ENCODE measurements at regions not wholly inside any gene's neighbourhood (a gene's known extent, or its start where the extent isn't known, plus 50 kb on each side); places are given as distances from the start of the nearest gene placed in this dataset.
A peak's percentile ranks its signal among the peaks of the same experiment; 100 is the strongest.

DNA sequence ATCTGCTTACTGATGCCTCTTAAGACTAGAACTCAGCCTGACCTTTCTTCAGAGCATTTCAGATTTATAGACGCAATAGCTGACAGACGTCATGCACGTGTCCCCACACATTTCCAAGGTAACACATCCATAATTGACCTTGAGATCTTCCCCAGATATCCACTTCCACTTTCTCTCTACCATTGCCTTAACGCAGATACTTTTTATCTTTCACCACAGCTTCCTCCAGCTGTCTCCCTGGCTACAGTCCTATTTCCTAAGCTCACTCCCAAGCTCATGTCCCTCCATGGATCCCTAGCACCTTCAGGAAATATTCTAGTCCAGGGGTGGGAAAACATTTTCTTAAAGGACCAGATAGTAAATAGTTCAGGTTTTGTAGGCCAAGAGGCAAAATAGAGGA is 173.0 kb upstream of the MITF start:
- no peaks in the 10 kb centered on the region for H3K36me3 Mint-ChIP-seq
- H3K79me2 ChIP-seq (ENCODE audit: insufficient read depth, low read length) = no peaks in the 10 kb centered on the region
- WGBS (ENCODE audit: insufficient coverage) = 32% methylated on average over 3 of the region's 4 CpGs
- no peak for TF ChIP-seq CTCF (IDR thresholded peaks at IDR 0.05)
- no peaks in the 10 kb centered on the region for H3K27me3 ChIP-seq (ENCODE audit: control insufficient read depth in 2 of 2, insufficient read depth in 2 of 2, low read length in 2 of 2)
- H3K4me2 ChIP-seq (replicated peaks; ENCODE audit: extremely low read depth, low read length, poor library complexity, severe bottlenecking) = no peak overlapping the region
- no peak overlapping the region for H3K4me3 ChIP-seq (replicated peaks in 1 of 3; ENCODE audit: low read depth in 2 of 3, low read length in 3 of 3)
- H4K20me1 ChIP-seq (ENCODE audit: insufficient read depth, low read length) = no peaks in the 10 kb centered on the region
- peak overlapping the region in 2 of 7 donors; percentile 31 to 33 for H3K27ac Mint-ChIP-seq
- no peak overlapping the region for H3K27ac ChIP-seq (ENCODE audit: low read depth in 1 of 2, low read length in 2 of 2)
- peaks cover 18 to 27% of the 10 kb centered on the region in 2 donors for H3K4me1 ChIP-seq (ENCODE audit: control insufficient read depth in 1 of 2, insufficient read depth in 2 of 2, low read length in 2 of 2)
- H3K9me3 Mint-ChIP-seq = no peaks in the 10 kb centered on the region
- H3K27me3 Mint-ChIP-seq (ENCODE audit: low read depth in 3 of 3) = peaks cover 0 to 2% (median 0%) of the 10 kb centered on the region in 3 donors
- no peak overlapping the region for H3K4me3 Mint-ChIP-seq
- H3K36me3 ChIP-seq (replicated peaks in 1 of 2; ENCODE audit: control insufficient read depth in 1 of 2, insufficient read depth in 2 of 2, low read length in 2 of 2) = no peaks in the 10 kb centered on the region
- no peaks in the 10 kb centered on the region for H3K9me3 ChIP-seq (replicated peaks in 1 of 2; ENCODE audit: control insufficient read depth in 1 of 2, insufficient read depth in 1 of 2, low read length in 2 of 2)
- H3K4me1 Mint-ChIP-seq = peaks cover 34% of the 10 kb centered on the region
- DNase-seq = no peak
- no peak overlapping the region for H2AFZ ChIP-seq (ENCODE audit: insufficient read depth, low read depth, low read length, poor library complexity, severe bottlenecking)
- intact Hi-C loops (cut with micrococcal nuclease) = no loop called here
- H3K9ac ChIP-seq (ENCODE audit: insufficient read depth, low read length, poor library complexity, severe bottlenecking) = no peak overlapping the region

DNA sequence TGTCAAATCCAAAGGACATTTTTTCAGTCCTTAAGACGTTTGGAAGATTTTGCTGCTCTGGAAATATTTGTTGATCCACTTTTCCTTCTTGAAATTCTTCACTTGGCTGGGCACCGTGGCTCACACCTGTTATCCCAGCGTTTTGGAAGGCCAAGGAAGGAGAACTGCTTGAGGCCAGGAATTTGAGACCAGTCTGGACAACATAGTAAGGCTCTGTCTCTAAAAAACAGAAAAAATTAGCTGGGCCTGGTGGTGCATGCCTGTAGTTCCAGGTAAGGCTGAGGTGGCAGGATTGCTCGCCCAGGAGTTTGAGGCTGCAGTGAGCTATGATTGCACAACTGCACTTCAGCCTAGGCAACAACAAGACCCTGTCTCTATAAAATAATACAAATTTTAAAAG is 173.9 kb upstream of the MITF start:
- intact Hi-C loops (cut with micrococcal nuclease) = no loop called here
- TF ChIP-seq CTCF (IDR thresholded peaks at IDR 0.05) = no peak
- no peak overlapping the region for H3K4me2 ChIP-seq (replicated peaks; ENCODE audit: extremely low read depth, low read length, poor library complexity, severe bottlenecking)
- Mint-ChIP-seq H3K27ac (no peak overlapping the region), H3K27me3 (ENCODE audit: low read depth in 3 of 3) (peaks cover 0 to 2% (median 1%) of the 10 kb centered on the region in 3 donors), H3K36me3 (no peaks in the 10 kb centered on the region), H3K4me1 (peaks cover 44% of the 10 kb centered on the region), H3K4me3 (no peak overlapping the region), H3K9me3 (no peaks in the 10 kb centered on the region)
- H3K27ac ChIP-seq (ENCODE audit: low read depth in 1 of 2, low read length in 2 of 2) = no peak overlapping the region
- peaks cover 27 to 37% of the 10 kb centered on the region in 2 donors for H3K4me1 ChIP-seq (ENCODE audit: control insufficient read depth in 1 of 2, insufficient read depth in 2 of 2, low read length in 2 of 2)
- no peaks in the 10 kb centered on the region for H3K9me3 ChIP-seq (replicated peaks in 1 of 2; ENCODE audit: control insufficient read depth in 1 of 2, insufficient read depth in 1 of 2, low read length in 2 of 2)
- no peak overlapping the region for H3K4me3 ChIP-seq (replicated peaks in 1 of 3; ENCODE audit: low read depth in 2 of 3, low read length in 3 of 3)
- H3K79me2 ChIP-seq (ENCODE audit: insufficient read depth, low read length) = no peaks in the 10 kb centered on the region
- 88% methylated on average over 1 of the region's 4 CpGs for WGBS (ENCODE audit: insufficient coverage)
- H3K36me3 ChIP-seq (replicated peaks in 1 of 2; ENCODE audit: control insufficient read depth in 1 of 2, insufficient read depth in 2 of 2, low read length in 2 of 2) = no peaks in the 10 kb centered on the region
- H3K27me3 ChIP-seq (ENCODE audit: control insufficient read depth in 2 of 2, insufficient read depth in 2 of 2, low read length in 2 of 2) = no peaks in the 10 kb centered on the region
- H4K20me1 ChIP-seq (ENCODE audit: insufficient read depth, low read length) = no peaks in the 10 kb centered on the region
- no peak overlapping the region for H2AFZ ChIP-seq (ENCODE audit: insufficient read depth, low read depth, low read length, poor library complexity, severe bottlenecking)
- no peak overlapping the region for H3K9ac ChIP-seq (ENCODE audit: insufficient read depth, low read length, poor library complexity, severe bottlenecking)
- DNase-seq = no peak

All from CD14-positive monocyte (primary cell).